HG03095 (cell line): ENCODE measurements at regions not wholly inside any gene's neighbourhood (a gene's known extent, or its start where the extent isn't known, plus 50 kb on each side); places are given as distances from the start of the nearest gene placed in this dataset.

Source experiments
- ATAC-seq: cut with Tn5 transposase; IDR thresholded peaks from one replicate; pipeline ENCODE4 v1.9.1; 2021; ENCODE audit warnings: moderate library complexity; ENCODE audit not compliant: unreplicated experiment

GRCh38 chr5:66459728-66460127, 136.5 kb upstream of the MAST4 start:
- no peak for ATAC-seq

GRCh38 chr5:66467564-66467963, 128.6 kb upstream of the MAST4 start:
- no peak for ATAC-seq

GRCh38 chr5:66469684-66470083, 126.5 kb upstream of the MAST4 start:
- no peak for ATAC-seq

- ATAC-seq, result no peak
Measured at GRCh38 chr5:66472010-66472409, 124.2 kb upstream of the MAST4 start.

GRCh38 chr5:66475731-66476130, 120.5 kb upstream of the MAST4 start:
- no peak for ATAC-seq

- ATAC-seq, result no peak
Measured at GRCh38 chr5:66477596-66477995, 118.6 kb upstream of the MAST4 start.

GRCh38 chr5:66494437-66494836, 101.8 kb upstream of the MAST4 start:
- no peak for ATAC-seq

GRCh38 chr5:66498791-66499207, 97.4 kb upstream of the MAST4 start:
- ATAC-seq, result no peak

GRCh38 chr5:66503203-66503789, 92.9 kb upstream of the MAST4 start:
- no peak for ATAC-seq

- ATAC-seq, result no peak
Measured at GRCh38 chr5:66507106-66507505, 89.1 kb upstream of the MAST4 start.

GRCh38 chr5:66511491-66511890, 84.7 kb upstream of the MAST4 start:
- ATAC-seq, result no peak

- ATAC-seq, result no peak
Measured at GRCh38 chr5:66513130-66513529, 83.1 kb upstream of the MAST4 start.

- no peak for ATAC-seq
Measured at GRCh38 chr5:66515209-66515608, 81.0 kb upstream of the MAST4 start.

- ATAC-seq, result no peak
Measured at GRCh38 chr5:66516550-66516949, 79.6 kb upstream of the MAST4 start.

GRCh38 chr5:66517351-66517750, 78.8 kb upstream of the MAST4 start:
- no peak for ATAC-seq

GRCh38 chr5:66518052-66518451, 78.1 kb upstream of the MAST4 start:
- no peak for ATAC-seq

GRCh38 chr5:66518753-66519152, 77.4 kb upstream of the MAST4 start:
- ATAC-seq, result no peak

GRCh38 chr5:66519626-66520025, 76.6 kb upstream of the MAST4 start:
- no peak for ATAC-seq

GRCh38 chr5:66520854-66521253, 75.3 kb upstream of the MAST4 start:
- ATAC-seq, result no peak

GRCh38 chr5:66527478-66528035, 68.6 kb upstream of the MAST4 start:
- no peak for ATAC-seq

- ATAC-seq, result no peak
Measured at GRCh38 chr5:66529182-66529581, 67.0 kb upstream of the MAST4 start.

GRCh38 chr5:66529704-66530103, 66.5 kb upstream of the MAST4 start:
- no peak for ATAC-seq

GRCh38 chr5:66538126-66538525, 58.1 kb upstream of the MAST4 start:
- ATAC-seq, result no peak
